ENCODE measurements at regions not wholly inside any gene's neighbourhood (a gene's known extent, or its start where the extent isn't known, plus 50 kb on each side); places are given as distances from the start of the nearest gene placed in this dataset.

DNA sequence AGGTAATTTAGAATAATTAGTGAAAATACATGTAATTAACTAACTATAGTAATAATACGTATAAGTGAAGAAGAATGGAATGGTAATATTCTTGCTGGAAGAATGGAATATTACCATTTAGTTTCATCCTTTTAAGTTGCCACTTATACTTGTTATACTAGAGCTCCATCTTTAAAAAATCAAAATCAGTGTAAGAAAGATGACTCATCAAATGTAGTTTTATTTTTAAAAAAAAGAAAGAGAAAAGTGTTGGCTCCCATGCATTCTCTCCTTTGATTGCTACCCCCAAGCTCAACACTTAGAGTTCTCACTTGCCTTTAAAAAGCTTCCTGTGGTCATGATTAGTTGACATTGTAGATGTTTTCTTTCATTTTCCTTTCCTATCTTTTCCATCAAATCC is 82.4 kb upstream of the KIF2B start:
- Histone ChIP-seq H3K9ac (ENCODE audit: low read length) (no peak overlapping the region), H2AFZ (ENCODE audit: low read depth, low read length) (no peak overlapping the region), H3K27me3 (ENCODE audit: low read depth, low read length) (no peaks in the 10 kb centered on the region), H3K4me3 (ENCODE audit: low read length) (no peak overlapping the region), H3K27ac (ENCODE audit: low read length) (no peak overlapping the region), H3K79me2 (ENCODE audit: low read length) (no peaks in the 10 kb centered on the region), H3K4me2 (ENCODE audit: low read length) (no peak overlapping the region), H3K9me3 (ENCODE audit: insufficient read depth, low read length) (no peaks in the 10 kb centered on the region), H3K36me3 (replicated peaks; ENCODE audit: low read depth, low read length) (no peaks in the 10 kb centered on the region), H4K20me1 (ENCODE audit: insufficient read depth, low read length) (no peaks in the 10 kb centered on the region), H3K4me1 (ENCODE audit: low read length) (no peaks in the 10 kb centered on the region)
- TF ChIP-seq CTCF (IDR thresholded peaks at IDR 0.05; ENCODE audit: low read depth, low read length) (no peak), EZH2phosphoT487 (IDR thresholded peaks at IDR 0.05; ENCODE audit: low read depth) (no peak)

GRCh38 chr17:53736516-53737240 is 86.0 kb upstream of the KIF2B start:
- no peak overlapping the region for H3K4me3 ChIP-seq (ENCODE audit: low read length)

GRCh38 chr17:53724726-53725125 is 98.0 kb upstream of the KIF2B start:
- Histone ChIP-seq H3K9me3 (ENCODE audit: insufficient read depth, low read length) (no peaks in the 10 kb centered on the region), H3K9ac (ENCODE audit: low read length) (no peak overlapping the region), H3K4me1 (ENCODE audit: low read length) (no peaks in the 10 kb centered on the region), H3K79me2 (ENCODE audit: low read length) (no peaks in the 10 kb centered on the region), H3K36me3 (replicated peaks; ENCODE audit: low read depth, low read length) (no peaks in the 10 kb centered on the region), H3K27me3 (ENCODE audit: low read depth, low read length) (no peaks in the 10 kb centered on the region), H2AFZ (ENCODE audit: low read depth, low read length) (no peak overlapping the region), H3K4me3 (ENCODE audit: low read length) (no peak overlapping the region), H3K4me2 (ENCODE audit: low read length) (no peak overlapping the region), H4K20me1 (ENCODE audit: insufficient read depth, low read length) (no peaks in the 10 kb centered on the region), H3K27ac (ENCODE audit: low read length) (no peak overlapping the region)
- no peak for TF ChIP-seq EZH2phosphoT487 (IDR thresholded peaks at IDR 0.05; ENCODE audit: low read depth)
- no peak for TF ChIP-seq CTCF (IDR thresholded peaks at IDR 0.05; ENCODE audit: low read depth, low read length)

More at GRCh38 chr17:53736516-53737240, 86.0 kb upstream of the KIF2B start:
- no peak overlapping the region for H3K4me2 ChIP-seq (ENCODE audit: low read length)
- TF ChIP-seq EZH2phosphoT487 (IDR thresholded peaks at IDR 0.05; ENCODE audit: low read depth) (no peak), CTCF (IDR thresholded peaks at IDR 0.05; ENCODE audit: low read depth, low read length) (no peak)
- H3K36me3 ChIP-seq (replicated peaks; ENCODE audit: low read depth, low read length), result no peaks in the 10 kb centered on the region
- no peaks in the 10 kb centered on the region for H3K9me3 ChIP-seq (ENCODE audit: insufficient read depth, low read length)
- H3K27me3 ChIP-seq (ENCODE audit: low read depth, low read length), result no peaks in the 10 kb centered on the region
- no peak overlapping the region for H3K9ac ChIP-seq (ENCODE audit: low read length)
- H2AFZ ChIP-seq (ENCODE audit: low read depth, low read length), result no peak overlapping the region
- H3K4me1 ChIP-seq (ENCODE audit: low read length), result no peaks in the 10 kb centered on the region
- no peaks in the 10 kb centered on the region for H3K79me2 ChIP-seq (ENCODE audit: low read length)
- no peak overlapping the region for H3K27ac ChIP-seq (ENCODE audit: low read length)
- H4K20me1 ChIP-seq (ENCODE audit: insufficient read depth, low read length), result no peaks in the 10 kb centered on the region

GRCh38 chr17:53722407-53722806 is 100.3 kb upstream of the KIF2B start:
- Histone ChIP-seq H3K4me2 (ENCODE audit: low read length) (no peak overlapping the region), H4K20me1 (ENCODE audit: insufficient read depth, low read length) (no peaks in the 10 kb centered on the region), H3K9ac (ENCODE audit: low read length) (no peak overlapping the region), H3K4me1 (ENCODE audit: low read length) (no peaks in the 10 kb centered on the region), H3K36me3 (replicated peaks; ENCODE audit: low read depth, low read length) (no peaks in the 10 kb centered on the region), H3K9me3 (ENCODE audit: insufficient read depth, low read length) (no peaks in the 10 kb centered on the region), H2AFZ (ENCODE audit: low read depth, low read length) (no peak overlapping the region), H3K27ac (ENCODE audit: low read length) (no peak overlapping the region), H3K79me2 (ENCODE audit: low read length) (no peaks in the 10 kb centered on the region), H3K27me3 (ENCODE audit: low read depth, low read length) (no peaks in the 10 kb centered on the region), H3K4me3 (ENCODE audit: low read length) (no peak overlapping the region)
- no peak for TF ChIP-seq EZH2phosphoT487 (IDR thresholded peaks at IDR 0.05; ENCODE audit: low read depth)
